ENCODE measurements at regions not wholly inside any gene's neighbourhood (a gene's known extent, or its start where the extent isn't known, plus 50 kb on each side); places are given as distances from the start of the nearest gene placed in this dataset.
A peak's percentile ranks its signal among the peaks of the same experiment; 100 is the strongest.

DNA sequence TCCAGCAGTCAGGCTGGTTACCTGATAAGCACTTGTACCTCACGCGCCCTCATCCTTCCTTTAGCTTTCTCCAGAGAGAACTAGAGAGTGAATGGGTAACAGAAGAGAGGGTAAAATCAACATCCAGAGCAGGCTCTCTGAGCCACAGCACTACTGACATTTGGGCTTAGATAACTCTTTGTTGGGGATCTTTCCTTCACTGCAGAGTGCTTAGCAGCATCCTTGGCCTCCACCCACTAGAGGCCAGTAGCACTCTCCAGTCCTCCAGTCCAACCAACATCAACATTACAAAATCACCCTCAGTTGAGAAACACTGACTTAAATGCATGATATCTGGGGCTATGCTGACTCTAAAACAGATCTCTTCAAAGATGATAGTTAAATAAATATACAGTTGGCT is 220.7 kb downstream of the TACR3 start:
- TF ChIP-seq SIN3A (IDR thresholded peaks at IDR 0.05; ENCODE audit: borderline replicate concordance, insufficient read depth, low read depth, low read length): no peak
- TF ChIP-seq, protein P1, sequence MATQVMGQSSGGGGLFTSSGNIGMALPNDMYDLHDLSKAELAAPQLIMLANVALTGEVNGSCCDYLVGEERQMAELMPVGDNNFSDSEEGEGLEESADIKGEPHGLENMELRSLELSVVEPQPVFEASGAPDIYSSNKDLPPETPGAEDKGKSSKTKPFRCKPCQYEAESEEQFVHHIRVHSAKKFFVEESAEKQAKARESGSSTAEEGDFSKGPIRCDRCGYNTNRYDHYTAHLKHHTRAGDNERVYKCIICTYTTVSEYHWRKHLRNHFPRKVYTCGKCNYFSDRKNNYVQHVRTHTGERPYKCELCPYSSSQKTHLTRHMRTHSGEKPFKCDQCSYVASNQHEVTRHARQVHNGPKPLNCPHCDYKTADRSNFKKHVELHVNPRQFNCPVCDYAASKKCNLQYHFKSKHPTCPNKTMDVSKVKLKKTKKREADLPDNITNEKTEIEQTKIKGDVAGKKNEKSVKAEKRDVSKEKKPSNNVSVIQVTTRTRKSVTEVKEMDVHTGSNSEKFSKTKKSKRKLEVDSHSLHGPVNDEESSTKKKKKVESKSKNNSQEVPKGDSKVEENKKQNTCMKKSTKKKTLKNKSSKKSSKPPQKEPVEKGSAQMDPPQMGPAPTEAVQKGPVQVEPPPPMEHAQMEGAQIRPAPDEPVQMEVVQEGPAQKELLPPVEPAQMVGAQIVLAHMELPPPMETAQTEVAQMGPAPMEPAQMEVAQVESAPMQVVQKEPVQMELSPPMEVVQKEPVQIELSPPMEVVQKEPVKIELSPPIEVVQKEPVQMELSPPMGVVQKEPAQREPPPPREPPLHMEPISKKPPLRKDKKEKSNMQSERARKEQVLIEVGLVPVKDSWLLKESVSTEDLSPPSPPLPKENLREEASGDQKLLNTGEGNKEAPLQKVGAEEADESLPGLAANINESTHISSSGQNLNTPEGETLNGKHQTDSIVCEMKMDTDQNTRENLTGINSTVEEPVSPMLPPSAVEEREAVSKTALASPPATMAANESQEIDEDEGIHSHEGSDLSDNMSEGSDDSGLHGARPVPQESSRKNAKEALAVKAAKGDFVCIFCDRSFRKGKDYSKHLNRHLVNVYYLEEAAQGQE (IDR thresholded peaks at IDR 0.05; ENCODE audit: insufficient read depth in 1 of 2, low read depth in 2 of 2, low read length in 1 of 2): no peak
- TF ChIP-seq, protein P2, sequence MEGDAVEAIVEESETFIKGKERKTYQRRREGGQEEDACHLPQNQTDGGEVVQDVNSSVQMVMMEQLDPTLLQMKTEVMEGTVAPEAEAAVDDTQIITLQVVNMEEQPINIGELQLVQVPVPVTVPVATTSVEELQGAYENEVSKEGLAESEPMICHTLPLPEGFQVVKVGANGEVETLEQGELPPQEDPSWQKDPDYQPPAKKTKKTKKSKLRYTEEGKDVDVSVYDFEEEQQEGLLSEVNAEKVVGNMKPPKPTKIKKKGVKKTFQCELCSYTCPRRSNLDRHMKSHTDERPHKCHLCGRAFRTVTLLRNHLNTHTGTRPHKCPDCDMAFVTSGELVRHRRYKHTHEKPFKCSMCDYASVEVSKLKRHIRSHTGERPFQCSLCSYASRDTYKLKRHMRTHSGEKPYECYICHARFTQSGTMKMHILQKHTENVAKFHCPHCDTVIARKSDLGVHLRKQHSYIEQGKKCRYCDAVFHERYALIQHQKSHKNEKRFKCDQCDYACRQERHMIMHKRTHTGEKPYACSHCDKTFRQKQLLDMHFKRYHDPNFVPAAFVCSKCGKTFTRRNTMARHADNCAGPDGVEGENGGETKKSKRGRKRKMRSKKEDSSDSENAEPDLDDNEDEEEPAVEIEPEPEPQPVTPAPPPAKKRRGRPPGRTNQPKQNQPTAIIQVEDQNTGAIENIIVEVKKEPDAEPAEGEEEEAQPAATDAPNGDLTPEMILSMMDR (IDR thresholded peaks at IDR 0.05): peak; percentile 10; the same call in 1 of the 2 replicates
- Histone ChIP-seq H3K4me3 (ENCODE audit: low read depth in 2 of 2, low read length in 2 of 2) (no peak overlapping the region), H3K27ac (ENCODE audit: low read length) (no peak overlapping the region), H3K27me3 (ENCODE audit: control insufficient read depth, insufficient read depth, low read length) (no peaks in the 10 kb centered on the region), H3K36me3 (ENCODE audit: control insufficient read depth, insufficient read depth, low read length) (no peaks in the 10 kb centered on the region), H3K9me3 (ENCODE audit: control insufficient read depth, insufficient read depth, low read depth, low read length) (no peaks in the 10 kb centered on the region), H3K4me1 (ENCODE audit: control insufficient read depth, insufficient read depth, low read length) (no peaks in the 10 kb centered on the region)
- ATAC-seq (no peak), DNase-seq (ENCODE audit: low read depth, low spot score) (no peak)
- intact Hi-C loops (cut with micrococcal nuclease; ENCODE audit: unreplicated experiment) (no loop called here), in situ Hi-C loops (cut with HindIII; ENCODE audit: low pct_unique_long_range_greater_than_20kb, low sequenced_read_pairs) (no loop called here)
- ChIA-PET CTCF (no interaction called here), POLR2A (no interaction called here)
- no TSS peak for BruUV-seq (replicated peaks)

DNA sequence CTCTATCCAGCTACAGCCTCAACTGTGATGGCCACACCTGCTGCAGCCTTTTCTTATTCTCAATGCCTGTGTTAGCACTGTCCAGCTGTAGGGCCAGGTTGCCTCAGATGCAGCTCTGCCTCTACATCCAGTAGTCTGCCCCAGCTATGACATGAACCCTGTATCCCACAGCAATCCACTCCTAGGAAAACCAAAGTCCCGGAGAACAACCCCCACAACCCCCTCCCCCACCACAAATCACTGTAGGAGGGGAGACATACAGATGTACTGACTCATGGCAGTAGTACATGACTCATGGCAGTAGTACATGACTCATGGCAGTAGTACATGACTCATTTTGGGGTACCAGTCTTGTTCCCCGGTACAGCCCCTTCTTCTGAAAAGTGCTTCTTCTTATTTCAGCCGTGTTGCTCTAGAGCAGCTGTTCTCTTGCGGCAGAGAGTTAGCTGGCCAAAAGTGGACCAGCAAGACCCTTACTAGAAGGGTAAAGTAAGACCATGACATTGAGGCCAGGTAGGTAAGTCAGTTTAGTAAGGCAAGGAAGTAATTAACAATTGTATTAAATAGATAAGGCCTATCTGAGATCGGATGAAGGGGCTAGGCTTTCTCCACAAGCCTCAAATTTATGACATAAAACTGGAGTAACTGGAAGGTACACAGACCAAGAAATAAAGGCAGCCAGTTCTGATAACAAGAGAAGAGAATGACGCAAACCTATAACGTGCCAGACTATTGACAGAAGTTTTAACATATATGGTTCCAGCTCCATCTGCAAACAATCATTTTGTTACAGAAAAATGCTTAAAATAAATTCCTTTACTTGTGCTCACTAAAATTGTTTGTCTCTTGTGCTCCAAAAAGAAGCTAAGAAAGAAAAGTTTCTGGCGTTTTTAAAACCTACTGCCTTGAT is 221.4 kb downstream of the TACR3 start:
- in situ Hi-C loops (cut with HindIII; ENCODE audit: low pct_unique_long_range_greater_than_20kb, low sequenced_read_pairs): no loop called here
- Histone ChIP-seq H3K4me1 (ENCODE audit: control insufficient read depth, insufficient read depth, low read length) (no peaks in the 10 kb centered on the region), H3K27me3 (ENCODE audit: control insufficient read depth, insufficient read depth, low read length) (no peaks in the 10 kb centered on the region), H3K9me3 (ENCODE audit: control insufficient read depth, insufficient read depth, low read depth, low read length) (no peaks in the 10 kb centered on the region), H3K4me3 (ENCODE audit: low read depth in 2 of 2, low read length in 2 of 2) (no peak overlapping the region), H3K27ac (ENCODE audit: low read length) (no peak overlapping the region), H3K36me3 (ENCODE audit: control insufficient read depth, insufficient read depth, low read length) (no peaks in the 10 kb centered on the region)
- DNase-seq (ENCODE audit: low read depth, low spot score): no peak
- CTCF ChIA-PET: no interaction called here
- POLR2A ChIA-PET: no interaction called here
- no TSS peak for BruUV-seq (replicated peaks)
- intact Hi-C loops (cut with micrococcal nuclease; ENCODE audit: unreplicated experiment): no loop called here
- no peak for ATAC-seq
- no peak for TF ChIP-seq SIN3A (IDR thresholded peaks at IDR 0.05; ENCODE audit: borderline replicate concordance, insufficient read depth, low read depth, low read length)
- TF ChIP-seq, protein P1 (IDR thresholded peaks at IDR 0.05; ENCODE audit: insufficient read depth in 1 of 2, low read depth in 2 of 2, low read length in 1 of 2): no peak
- no peak for TF ChIP-seq POLR2AphosphoS5 (IDR thresholded peaks at IDR 0.05; ENCODE audit: low read depth, low read length)
- TF ChIP-seq, protein P2 (IDR thresholded peaks at IDR 0.05): no peak
- TF ChIP-seq TCF7L2 (IDR thresholded peaks at IDR 0.05; ENCODE audit: low read depth, low read length): no peak
